ENCODE measurements at regions not wholly inside any gene's neighbourhood (a gene's known extent, or its start where the extent isn't known, plus 50 kb on each side); places are given as distances from the start of the nearest gene placed in this dataset.

- no peaks in the 10 kb centered on the region for H3K36me3 ChIP-seq (ENCODE audit: insufficient read depth, low read length)
- H3K27ac ChIP-seq (ENCODE audit: low read depth, low read length) = no peak overlapping the region
- H3K79me2 ChIP-seq (ENCODE audit: control insufficient read depth, insufficient read depth, low read length, unreplicated experiment) = no peaks in the 10 kb centered on the region
- H3K27me3 ChIP-seq (ENCODE audit: insufficient read depth, low read length) = peaks cover 56% of the 10 kb centered on the region
- no peaks in the 10 kb centered on the region for H3K4me1 ChIP-seq (ENCODE audit: control insufficient read depth, insufficient read depth, low read length, unreplicated experiment)
- H2AFZ ChIP-seq (ENCODE audit: low read length, unreplicated experiment) = no peak overlapping the region
- H3K4me3 ChIP-seq (ENCODE audit: low read depth, low read length) = no peak overlapping the region
Measured at GRCh38 chr11:119816660-119817059, 87.7 kb upstream of the NECTIN1 start.

GRCh38 chr11:119814766-119815165 is 85.8 kb upstream of the NECTIN1 start:
- Histone ChIP-seq H3K27ac (ENCODE audit: low read depth, low read length) (no peak overlapping the region), H3K79me2 (ENCODE audit: control insufficient read depth, insufficient read depth, low read length, unreplicated experiment) (no peaks in the 10 kb centered on the region), H3K4me1 (ENCODE audit: control insufficient read depth, insufficient read depth, low read length, unreplicated experiment) (no peaks in the 10 kb centered on the region)

GRCh38 chr11:119810478-119811232 is 81.7 kb upstream of the NECTIN1 start:
- Histone ChIP-seq H3K27me3 (ENCODE audit: insufficient read depth, low read length) (peaks cover 66% of the 10 kb centered on the region), H3K27ac (ENCODE audit: low read depth, low read length) (no peak overlapping the region), H3K79me2 (ENCODE audit: control insufficient read depth, insufficient read depth, low read length, unreplicated experiment) (no peaks in the 10 kb centered on the region), H3K36me3 (ENCODE audit: insufficient read depth, low read length) (no peaks in the 10 kb centered on the region), H3K4me3 (ENCODE audit: low read depth, low read length) (no peak overlapping the region), H3K4me1 (ENCODE audit: control insufficient read depth, insufficient read depth, low read length, unreplicated experiment) (no peaks in the 10 kb centered on the region), H2AFZ (ENCODE audit: low read length, unreplicated experiment) (no peak overlapping the region)

More at GRCh38 chr11:119814766-119815165, 85.8 kb upstream of the NECTIN1 start:
- H3K4me3 ChIP-seq (ENCODE audit: low read depth, low read length) = no peak overlapping the region
- H2AFZ ChIP-seq (ENCODE audit: low read length, unreplicated experiment) = no peak overlapping the region
- H3K36me3 ChIP-seq (ENCODE audit: insufficient read depth, low read length) = no peaks in the 10 kb centered on the region
- peaks cover 49% of the 10 kb centered on the region for H3K27me3 ChIP-seq (ENCODE audit: insufficient read depth, low read length)

- peaks cover 67% of the 10 kb centered on the region for H3K27me3 ChIP-seq (ENCODE audit: insufficient read depth, low read length)
- no peak overlapping the region for H3K4me3 ChIP-seq (ENCODE audit: low read depth, low read length)
- H2AFZ ChIP-seq (ENCODE audit: low read length, unreplicated experiment) = no peak overlapping the region
Measured at GRCh38 chr11:119809346-119809745, 80.3 kb upstream of the NECTIN1 start.

GRCh38 chr11:119808407-119809185 is 79.6 kb upstream of the NECTIN1 start:
- H3K4me1 ChIP-seq (ENCODE audit: control insufficient read depth, insufficient read depth, low read length, unreplicated experiment) = no peaks in the 10 kb centered on the region
- H3K4me3 ChIP-seq (ENCODE audit: low read depth, low read length) = no peak overlapping the region
- no peak overlapping the region for H3K27ac ChIP-seq (ENCODE audit: low read depth, low read length)
- no peaks in the 10 kb centered on the region for H3K36me3 ChIP-seq (ENCODE audit: insufficient read depth, low read length)
- peaks cover 68% of the 10 kb centered on the region for H3K27me3 ChIP-seq (ENCODE audit: insufficient read depth, low read length)
- no peaks in the 10 kb centered on the region for H3K79me2 ChIP-seq (ENCODE audit: control insufficient read depth, insufficient read depth, low read length, unreplicated experiment)
- H2AFZ ChIP-seq (ENCODE audit: low read length, unreplicated experiment) = no peak overlapping the region

More at GRCh38 chr11:119809346-119809745, 80.3 kb upstream of the NECTIN1 start:
- Histone ChIP-seq H3K4me1 (ENCODE audit: control insufficient read depth, insufficient read depth, low read length, unreplicated experiment) (no peaks in the 10 kb centered on the region), H3K79me2 (ENCODE audit: control insufficient read depth, insufficient read depth, low read length, unreplicated experiment) (no peaks in the 10 kb centered on the region), H3K27ac (ENCODE audit: low read depth, low read length) (no peak overlapping the region), H3K36me3 (ENCODE audit: insufficient read depth, low read length) (no peaks in the 10 kb centered on the region)

GRCh38 chr11:119807841-119808240 is 78.8 kb upstream of the NECTIN1 start:
- H3K4me1 ChIP-seq (ENCODE audit: control insufficient read depth, insufficient read depth, low read length, unreplicated experiment) = no peaks in the 10 kb centered on the region
- no peaks in the 10 kb centered on the region for H3K79me2 ChIP-seq (ENCODE audit: control insufficient read depth, insufficient read depth, low read length, unreplicated experiment)
- no peak overlapping the region for H3K27ac ChIP-seq (ENCODE audit: low read depth, low read length)
- no peak overlapping the region for H3K4me3 ChIP-seq (ENCODE audit: low read depth, low read length)
- no peaks in the 10 kb centered on the region for H3K36me3 ChIP-seq (ENCODE audit: insufficient read depth, low read length)
- peaks cover 64% of the 10 kb centered on the region for H3K27me3 ChIP-seq (ENCODE audit: insufficient read depth, low read length)
- no peak overlapping the region for H2AFZ ChIP-seq (ENCODE audit: low read length, unreplicated experiment)

- Histone ChIP-seq H3K79me2 (ENCODE audit: control insufficient read depth, insufficient read depth, low read length, unreplicated experiment) (no peaks in the 10 kb centered on the region), H2AFZ (ENCODE audit: low read length, unreplicated experiment) (no peak overlapping the region), H3K4me3 (ENCODE audit: low read depth, low read length) (no peak overlapping the region), H3K36me3 (ENCODE audit: insufficient read depth, low read length) (no peaks in the 10 kb centered on the region), H3K27me3 (ENCODE audit: insufficient read depth, low read length) (peaks cover 68% of the 10 kb centered on the region), H3K4me1 (ENCODE audit: control insufficient read depth, insufficient read depth, low read length, unreplicated experiment) (no peaks in the 10 kb centered on the region), H3K27ac (ENCODE audit: low read depth, low read length) (no peak overlapping the region)
Measured at GRCh38 chr11:119807402-119807801, 78.4 kb upstream of the NECTIN1 start.

- Histone ChIP-seq H2AFZ (ENCODE audit: low read length, unreplicated experiment) (no peak overlapping the region), H3K79me2 (ENCODE audit: control insufficient read depth, insufficient read depth, low read length, unreplicated experiment) (no peaks in the 10 kb centered on the region), H3K4me1 (ENCODE audit: control insufficient read depth, insufficient read depth, low read length, unreplicated experiment) (no peaks in the 10 kb centered on the region), H3K36me3 (ENCODE audit: insufficient read depth, low read length) (no peaks in the 10 kb centered on the region), H3K4me3 (ENCODE audit: low read depth, low read length) (no peak overlapping the region), H3K27me3 (ENCODE audit: insufficient read depth, low read length) (peaks cover 72% of the 10 kb centered on the region), H3K27ac (ENCODE audit: low read depth, low read length) (no peak overlapping the region)
Measured at GRCh38 chr11:119806064-119806915, 77.3 kb upstream of the NECTIN1 start.

- Histone ChIP-seq H3K4me3 (ENCODE audit: low read depth, low read length) (no peak overlapping the region), H3K27ac (ENCODE audit: low read depth, low read length) (no peak overlapping the region), H3K36me3 (ENCODE audit: insufficient read depth, low read length) (no peaks in the 10 kb centered on the region), H3K4me1 (ENCODE audit: control insufficient read depth, insufficient read depth, low read length, unreplicated experiment) (no peaks in the 10 kb centered on the region), H2AFZ (ENCODE audit: low read length, unreplicated experiment) (no peak overlapping the region), H3K79me2 (ENCODE audit: control insufficient read depth, insufficient read depth, low read length, unreplicated experiment) (no peaks in the 10 kb centered on the region), H3K27me3 (ENCODE audit: insufficient read depth, low read length) (peaks cover 76% of the 10 kb centered on the region)
Measured at GRCh38 chr11:119805663-119806062, 76.7 kb upstream of the NECTIN1 start.

- Histone ChIP-seq H3K36me3 (ENCODE audit: insufficient read depth, low read length) (no peaks in the 10 kb centered on the region), H3K27ac (ENCODE audit: low read depth, low read length) (no peak overlapping the region), H3K27me3 (ENCODE audit: insufficient read depth, low read length) (peaks cover 82% of the 10 kb centered on the region), H2AFZ (ENCODE audit: low read length, unreplicated experiment) (no peak overlapping the region), H3K4me3 (ENCODE audit: low read depth, low read length) (no peak overlapping the region), H3K79me2 (ENCODE audit: control insufficient read depth, insufficient read depth, low read length, unreplicated experiment) (no peaks in the 10 kb centered on the region), H3K4me1 (ENCODE audit: control insufficient read depth, insufficient read depth, low read length, unreplicated experiment) (no peaks in the 10 kb centered on the region)
Measured at GRCh38 chr11:119804698-119805097, 75.7 kb upstream of the NECTIN1 start.

Measured in ACC112 (cell line).